CD4-positive, alpha-beta T cell treated with Interleukin-15 for 1 hour (primary cell): ENCODE measurements at regions not wholly inside any gene's neighbourhood (a gene's known extent, or its start where the extent isn't known, plus 50 kb on each side); places are given as distances from the start of the nearest gene placed in this dataset.
"Not testable (repeated sequence)": the region's sequence is repeated elsewhere in the genome, so short reads cannot be mapped to it uniquely, and the experiment has no call there.

ENCODE experiments used
- DNase-seq: peaks from one replicate; pipeline ENCODE4 v3.0.0-alpha.2; 2020

DNA sequence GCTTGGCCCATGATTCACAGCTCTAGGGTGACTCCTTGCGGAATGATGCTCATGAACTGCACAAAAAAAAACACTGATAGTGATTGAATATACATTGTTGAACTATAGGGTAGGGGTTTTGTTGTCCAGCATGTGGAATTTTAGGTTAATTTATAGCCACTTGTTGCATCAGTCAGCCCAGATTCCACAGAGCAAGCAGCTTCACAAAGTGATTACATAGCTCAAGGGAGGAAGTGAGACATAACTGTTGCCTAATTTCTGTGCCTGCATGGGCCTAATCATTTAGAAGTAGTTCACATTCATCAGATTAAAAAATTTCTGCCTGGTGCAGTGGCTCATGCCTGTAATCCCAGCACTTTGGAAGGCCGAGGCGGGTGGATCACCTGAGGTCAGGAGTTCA is 142.2 kb upstream of the ZNF722 start:
- DNase-seq, result not testable (repeated sequence)

DNA sequence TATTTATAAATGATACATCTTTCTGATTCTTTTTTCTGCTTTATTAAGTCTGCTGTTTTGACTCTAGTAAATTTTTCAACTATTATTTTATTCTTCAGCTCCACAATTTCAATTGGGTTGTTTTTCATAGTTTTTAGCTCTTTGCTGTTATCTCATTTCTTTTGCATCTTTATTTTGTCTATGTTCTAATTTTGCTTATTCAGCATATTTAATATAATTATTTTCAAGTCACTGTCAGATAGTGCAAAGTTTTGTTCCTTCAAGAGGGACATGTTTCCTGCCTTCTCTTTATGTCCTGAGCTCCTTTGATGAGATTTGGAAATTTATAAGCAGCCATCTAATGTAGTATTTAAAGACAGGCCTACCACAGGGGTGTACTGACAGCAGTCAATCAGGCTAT is 131.5 kb upstream of the ZNF722 start:
- DNase-seq, result no peak

DNA sequence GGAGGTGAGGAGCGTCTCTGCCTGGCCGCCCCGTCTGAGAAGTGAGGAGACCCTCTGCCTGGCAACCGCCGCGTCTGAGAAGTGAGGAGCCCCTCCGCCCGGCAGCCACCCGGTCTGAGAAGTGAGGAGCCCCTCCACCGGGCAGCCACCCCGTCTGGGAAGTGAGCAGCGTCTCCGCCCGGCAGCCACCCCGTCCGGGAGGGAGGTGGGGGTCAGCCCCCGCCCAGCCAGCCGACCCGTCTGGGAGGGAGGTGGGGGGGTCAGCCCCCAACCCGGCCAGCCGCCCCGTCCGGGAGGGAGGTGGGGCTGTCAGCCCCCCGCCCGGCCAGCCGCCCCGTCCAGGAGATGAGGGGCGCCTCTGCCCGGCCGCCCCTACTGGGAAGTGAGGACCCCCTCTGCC is 124.4 kb upstream of the ZNF722 start:
- not testable (repeated sequence) for DNase-seq

DNA sequence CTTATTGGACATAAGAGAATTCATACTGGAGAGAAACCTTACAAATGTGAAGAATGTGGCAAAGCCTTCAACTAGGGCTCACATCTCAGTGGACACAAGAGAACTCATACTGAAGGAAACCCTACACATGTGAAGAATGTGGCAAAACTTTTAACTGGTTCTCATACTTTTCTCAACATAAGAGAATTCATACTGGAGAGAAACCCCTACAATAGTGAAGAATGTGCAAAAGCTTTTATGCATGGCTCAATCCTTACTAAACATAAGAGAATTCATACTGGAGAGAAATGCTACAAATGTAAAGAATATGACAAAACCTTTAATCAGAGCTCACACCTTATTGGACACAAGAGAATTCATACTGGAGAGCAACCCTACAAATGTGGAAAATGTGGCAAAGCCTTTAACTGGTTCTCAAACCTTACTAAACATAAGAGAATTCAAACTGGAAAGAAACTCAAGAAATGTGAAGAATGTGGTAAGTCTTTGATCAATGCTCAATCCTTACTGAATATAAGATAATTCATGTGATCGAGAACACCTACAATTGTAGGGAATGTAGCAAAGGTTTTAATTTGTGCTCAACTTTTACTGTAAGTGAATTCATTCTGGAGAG is 121.8 kb upstream of the ZNF722 start:
- no peak for DNase-seq

DNA sequence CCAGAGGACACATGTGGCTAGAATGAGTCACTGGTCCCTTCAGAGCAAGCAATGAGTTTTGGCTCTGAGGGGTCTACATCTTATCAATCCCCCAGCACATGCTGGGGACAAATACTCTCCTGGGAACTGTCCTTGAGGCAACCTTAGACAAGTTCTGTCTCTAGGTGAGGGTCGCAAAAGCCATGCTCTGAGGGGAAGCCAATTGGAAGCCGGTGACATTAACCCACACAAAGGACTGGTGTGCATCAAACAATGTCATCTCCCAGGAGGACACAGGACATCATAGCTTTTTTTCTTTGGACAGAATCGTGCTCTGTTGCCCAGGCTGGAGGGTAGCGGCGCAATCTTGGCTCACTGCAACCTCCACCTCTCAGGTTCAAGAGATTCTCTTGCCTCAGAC is 111.6 kb upstream of the ZNF722 start:
- DNase-seq, result no peak

DNA sequence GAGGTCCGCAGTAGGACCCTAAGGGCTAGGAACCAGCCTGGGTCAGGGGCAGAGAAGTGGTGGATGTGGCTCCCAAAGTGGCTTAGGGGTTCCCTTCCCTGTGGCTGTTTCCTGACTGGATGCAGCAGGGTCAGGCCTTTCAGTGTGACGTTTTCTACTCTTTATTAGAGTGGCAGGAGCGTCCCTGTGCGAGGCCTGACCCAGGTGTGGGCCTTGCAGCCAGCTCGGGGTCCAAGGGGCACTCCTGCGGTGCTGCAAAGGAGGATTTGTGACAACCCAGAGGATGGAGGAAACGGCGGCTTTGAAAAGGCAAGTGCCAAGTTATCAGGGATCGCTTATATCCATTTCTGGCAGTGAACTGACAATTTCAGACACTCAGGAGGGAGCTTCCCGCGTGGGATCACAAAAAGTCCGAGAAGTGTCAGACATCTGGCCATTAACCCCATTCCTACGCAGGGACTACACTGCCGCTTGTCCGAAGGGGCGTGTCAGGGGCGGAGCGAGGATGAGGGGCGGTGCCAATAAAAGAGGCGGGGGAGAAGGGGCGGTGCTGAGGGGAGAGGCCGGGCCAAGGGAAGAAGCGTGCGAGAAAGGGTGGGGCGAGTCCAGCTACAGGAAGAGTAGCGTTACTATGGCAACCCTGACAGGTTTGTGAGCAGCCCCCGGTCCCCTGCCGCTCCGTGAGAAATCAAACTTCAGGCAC is 98.8 kb upstream of the ZNF722 start:
- peak; percentile 91 for DNase-seq

DNA sequence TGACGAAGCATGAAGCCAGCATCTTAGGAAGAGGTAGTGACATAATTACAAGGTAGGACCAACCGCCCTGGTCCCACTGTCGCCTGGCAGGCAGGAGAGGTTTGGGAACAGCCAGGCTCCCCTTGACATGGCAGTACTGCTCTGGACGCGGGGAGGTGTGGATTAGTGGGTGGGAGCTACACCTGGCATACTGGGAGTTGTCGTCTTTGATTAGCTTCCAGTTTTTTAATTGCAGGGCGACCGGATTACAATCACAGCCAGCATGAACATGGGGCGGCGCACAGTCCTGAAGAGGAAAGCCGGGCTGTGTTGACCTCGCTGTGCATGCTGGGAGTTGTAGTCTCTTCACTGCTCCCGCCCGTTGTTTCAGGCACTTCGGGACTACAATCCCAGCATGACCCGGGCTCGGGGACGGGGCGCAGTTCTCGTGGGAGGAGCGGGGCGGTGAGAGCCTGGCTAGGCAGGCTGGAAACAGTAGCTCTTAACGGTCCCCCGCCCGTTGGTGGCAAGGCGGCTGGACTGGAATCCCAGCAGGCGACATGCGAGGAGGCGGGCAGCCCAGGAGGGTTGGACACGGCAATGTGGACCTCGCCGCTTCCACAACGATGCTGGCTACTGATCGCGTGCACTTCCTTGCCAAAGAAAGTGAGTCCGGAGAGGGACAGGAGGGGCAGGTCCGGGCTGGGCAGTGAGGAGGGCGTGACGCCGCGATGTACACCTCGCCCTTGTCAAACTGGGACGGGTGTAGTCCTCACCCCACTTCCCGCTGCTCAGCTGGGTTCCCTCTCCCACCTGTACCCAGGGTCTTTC is 98.0 kb upstream of the ZNF722 start:
- peak; percentile 94 for DNase-seq

DNA sequence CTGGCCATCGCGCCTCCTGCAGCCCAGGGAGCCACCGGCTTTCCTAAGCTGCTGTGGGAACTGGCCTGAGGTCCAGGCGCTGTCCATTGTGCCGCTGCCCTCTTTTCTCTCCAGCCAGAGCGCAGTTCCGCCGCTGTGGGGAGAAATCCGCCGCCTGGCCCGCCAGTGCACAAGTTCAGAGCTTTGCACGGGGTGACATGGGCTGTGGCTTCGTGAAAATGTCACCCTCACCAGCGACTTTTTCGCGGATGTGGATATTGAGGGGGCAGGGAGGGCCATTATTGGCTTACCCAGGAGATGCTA is 97.5 kb upstream of the ZNF722 start:
- DNase-seq, result not testable (repeated sequence)

DNA sequence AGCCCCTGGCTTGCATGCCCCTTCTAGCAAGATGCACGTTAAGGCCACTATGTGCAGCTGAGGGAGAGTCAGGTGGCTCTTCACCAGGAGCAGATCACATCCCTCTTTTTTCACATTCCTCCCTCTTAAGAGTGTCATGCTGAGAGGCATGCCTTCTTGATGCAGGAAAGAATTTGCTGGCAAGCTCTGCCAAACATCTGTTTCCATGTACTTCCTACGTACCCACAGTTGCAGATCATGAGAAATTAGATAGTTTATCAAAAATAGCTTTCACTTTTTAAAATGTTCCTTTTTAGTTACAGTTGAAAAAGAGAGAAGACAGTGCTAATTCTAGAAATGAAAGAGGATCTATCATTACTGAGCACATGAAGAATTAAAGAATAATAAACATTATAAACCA is 79.7 kb upstream of the ZNF722 start:
- DNase-seq, result no peak

DNA sequence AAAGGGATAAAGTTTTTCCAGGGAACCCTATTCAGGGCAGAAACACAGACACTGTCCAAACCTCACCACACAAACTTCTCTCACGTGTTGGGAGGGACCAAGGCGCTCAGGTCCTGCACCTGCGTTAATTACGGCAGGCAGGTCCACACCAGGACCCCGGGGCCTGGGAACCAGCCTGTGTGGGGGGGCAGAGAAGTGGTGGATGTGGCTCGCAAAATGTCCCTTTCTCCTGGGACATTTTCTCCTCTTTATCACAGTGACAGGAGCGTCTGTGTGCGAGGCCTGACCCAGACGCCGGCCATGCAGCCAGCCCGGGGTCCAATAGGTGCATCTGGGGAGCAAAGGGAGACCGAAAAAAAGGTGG is 73.4 kb upstream of the ZNF722 start:
- no peak for DNase-seq

DNA sequence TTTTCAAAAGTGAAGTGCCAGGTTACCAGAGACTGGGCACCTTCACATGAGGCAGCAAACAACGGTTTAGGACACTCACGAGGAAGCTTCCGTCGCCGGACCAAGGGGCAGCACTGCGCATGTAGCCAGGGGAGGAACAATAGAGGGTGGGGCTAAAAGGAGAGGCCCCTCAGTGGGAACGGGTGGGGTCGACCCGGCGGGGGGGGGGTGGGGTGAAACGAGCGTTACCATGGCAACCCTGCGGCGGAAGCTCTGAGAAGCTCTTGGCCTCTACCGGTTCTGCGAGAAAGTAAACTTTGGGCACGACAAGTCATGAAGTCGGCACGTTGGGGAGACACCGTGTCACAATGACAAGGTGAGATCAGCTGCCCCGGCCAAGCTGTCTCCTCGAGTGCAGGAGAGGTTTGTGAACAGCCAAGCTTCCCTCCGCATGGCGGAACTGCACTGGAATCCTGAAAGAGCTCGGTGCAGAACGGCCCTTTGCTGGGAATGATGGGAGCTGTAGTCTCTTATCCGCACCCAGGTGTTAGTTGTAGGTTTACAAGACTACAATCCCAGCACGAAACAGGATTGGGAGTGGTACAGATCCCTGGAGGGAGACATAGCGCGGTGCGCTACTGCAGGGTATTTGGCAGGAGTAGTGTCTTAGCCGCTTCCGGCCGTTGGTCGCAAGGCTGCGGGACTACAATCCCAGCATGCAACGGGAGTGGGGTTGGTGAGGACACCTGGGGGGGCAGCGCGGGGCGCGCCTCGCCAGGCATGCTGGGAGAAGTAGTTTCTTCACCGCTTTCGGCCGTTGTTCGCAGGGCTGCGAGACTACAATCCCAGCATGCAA is 72.8 kb upstream of the ZNF722 start:
- peak; percentile 95 for DNase-seq

DNA sequence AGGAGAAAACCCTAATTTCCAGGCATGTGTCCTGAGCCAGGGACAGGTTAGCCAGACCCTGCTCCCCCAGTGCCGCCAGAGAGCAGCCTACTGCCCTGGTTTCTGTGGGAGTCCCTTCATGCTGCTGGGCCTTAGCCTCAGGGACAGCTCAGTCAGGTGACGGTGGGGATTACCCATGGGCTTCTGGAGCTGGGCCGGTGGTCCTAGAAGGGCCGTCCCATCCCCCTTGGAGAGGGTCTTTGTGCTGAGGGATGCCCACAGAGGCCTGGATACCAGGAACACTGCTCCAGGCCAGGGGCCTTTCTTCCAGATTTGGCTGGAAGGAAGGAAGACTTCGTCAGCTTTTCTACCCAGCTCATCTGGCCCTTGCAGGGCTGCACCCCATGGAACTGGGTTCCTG is 71.4 kb upstream of the ZNF722 start:
- no peak for DNase-seq

DNA sequence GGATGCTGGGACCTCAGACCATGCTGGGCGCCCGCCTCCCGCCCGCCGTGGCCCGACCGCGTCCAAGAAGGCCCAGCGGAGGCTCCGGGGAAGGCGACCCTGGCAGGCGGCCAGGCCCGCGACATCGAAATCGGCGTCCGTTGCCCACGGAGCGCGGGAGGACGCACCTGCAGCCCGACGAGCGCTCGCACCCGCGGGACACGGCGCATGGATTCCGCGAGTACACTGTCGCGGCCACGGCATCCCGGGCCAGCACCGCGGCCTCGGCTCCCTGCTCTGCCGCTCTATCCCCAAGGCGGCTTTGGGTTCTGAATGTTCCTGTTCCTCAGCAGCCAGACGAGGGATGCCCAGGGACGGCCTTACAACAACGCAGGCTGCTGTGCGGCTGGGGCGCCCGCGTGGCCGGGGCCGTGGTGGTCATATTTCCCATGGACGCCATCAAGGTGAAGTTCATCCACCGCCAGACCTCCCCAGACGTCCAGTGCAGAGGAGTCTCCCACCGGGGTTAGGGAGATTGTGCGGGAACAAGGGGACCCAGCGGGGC is 67.5 kb upstream of the ZNF722 start:
- DNase-seq, result no peak

DNA sequence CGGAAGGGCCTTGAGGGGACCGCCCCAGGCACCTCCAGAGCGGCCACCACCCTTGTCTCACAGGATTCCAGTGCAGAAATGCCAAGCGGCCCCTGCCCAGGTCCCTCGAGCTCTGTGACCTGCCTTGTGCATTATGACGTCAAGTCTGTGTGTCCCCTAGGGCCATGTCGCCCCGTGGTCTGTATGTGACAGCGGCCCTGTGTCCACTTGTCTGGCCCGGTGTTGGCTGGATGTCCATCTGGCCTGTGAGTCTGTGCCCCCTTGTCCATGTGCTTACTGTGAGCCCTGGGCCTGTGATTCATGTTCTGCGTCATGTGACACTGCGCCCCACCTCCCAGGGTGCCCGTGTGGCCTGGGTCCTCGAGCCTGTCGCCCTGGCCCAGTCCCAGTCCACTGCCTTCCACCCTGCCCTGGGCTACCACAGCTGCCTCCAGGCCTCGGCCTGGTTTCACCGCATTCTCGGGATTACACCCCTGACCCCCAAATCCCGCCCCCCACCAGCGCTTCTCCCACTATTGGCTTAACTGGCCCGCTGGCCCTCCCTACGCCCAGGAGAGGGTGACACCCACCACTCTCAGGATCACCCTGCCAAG is 66.6 kb upstream of the ZNF722 start:
- no peak for DNase-seq
